ENCODE measurements at regions not wholly inside any gene's neighbourhood (a gene's known extent, or its start where the extent isn't known, plus 50 kb on each side); places are given as distances from the start of the nearest gene placed in this dataset.

GRCh38 chr10:107342711-107343110, 178.2 kb upstream of the SORCS1 start:
- H2AFZ ChIP-seq (ENCODE audit: low read depth, low read length, severe bottlenecking): no peak overlapping the region
- H3K79me2 ChIP-seq (ENCODE audit: insufficient read depth, low read length): no peaks in the 10 kb centered on the region
- no peak overlapping the region for H3K4me2 ChIP-seq (ENCODE audit: low read depth, low read length, poor library complexity, severe bottlenecking)
- no peaks in the 10 kb centered on the region for H3K36me3 ChIP-seq (ENCODE audit: low read length)
- no peak for TF ChIP-seq EZH2phosphoT487 (conservative IDR thresholded peaks at IDR 0.05; ENCODE audit: low read length)
- TF ChIP-seq CTCF (IDR thresholded peaks at IDR 0.05; ENCODE audit: insufficient read depth, low read length, poor library complexity, severe bottlenecking): no peak
- no peaks in the 10 kb centered on the region for H3K9me3 ChIP-seq (ENCODE audit: insufficient read depth, low read length)
- no peaks in the 10 kb centered on the region for H3F3A ChIP-seq (ENCODE audit: insufficient read depth)
- no peak overlapping the region for H3K27ac ChIP-seq (ENCODE audit: low read depth, low read length)
- no peaks in the 10 kb centered on the region for H4K20me1 ChIP-seq (ENCODE audit: low read depth, low read length)
- H3K27me3 ChIP-seq (ENCODE audit: low read length): no peaks in the 10 kb centered on the region
- no peak overlapping the region for H3K9ac ChIP-seq (ENCODE audit: low read length)
- no peak overlapping the region for H3K4me3 ChIP-seq (ENCODE audit: insufficient read depth, low read length, poor library complexity, severe bottlenecking)
- H3K9me2 ChIP-seq (replicated peaks; ENCODE audit: insufficient read depth, low read length): no peaks in the 10 kb centered on the region

- H3F3A ChIP-seq (ENCODE audit: insufficient read depth): no peaks in the 10 kb centered on the region
- no peak for TF ChIP-seq CTCF (IDR thresholded peaks at IDR 0.05; ENCODE audit: insufficient read depth, low read length, poor library complexity, severe bottlenecking)
- no peak for TF ChIP-seq EZH2phosphoT487 (conservative IDR thresholded peaks at IDR 0.05; ENCODE audit: low read length)
- no peaks in the 10 kb centered on the region for H3K9me2 ChIP-seq (replicated peaks; ENCODE audit: insufficient read depth, low read length)
- no peak overlapping the region for H2AFZ ChIP-seq (ENCODE audit: low read depth, low read length, severe bottlenecking)
- no peak overlapping the region for H3K4me2 ChIP-seq (ENCODE audit: low read depth, low read length, poor library complexity, severe bottlenecking)
- H3K27me3 ChIP-seq (ENCODE audit: low read length): no peaks in the 10 kb centered on the region
- H4K20me1 ChIP-seq (ENCODE audit: low read depth, low read length): no peaks in the 10 kb centered on the region
- H3K27ac ChIP-seq (ENCODE audit: low read depth, low read length): no peak overlapping the region
- H3K4me3 ChIP-seq (ENCODE audit: insufficient read depth, low read length, poor library complexity, severe bottlenecking): no peak overlapping the region
- no peaks in the 10 kb centered on the region for H3K9me3 ChIP-seq (ENCODE audit: insufficient read depth, low read length)
- H3K36me3 ChIP-seq (ENCODE audit: low read length): no peaks in the 10 kb centered on the region
- no peak overlapping the region for H3K9ac ChIP-seq (ENCODE audit: low read length)
- H3K79me2 ChIP-seq (ENCODE audit: insufficient read depth, low read length): no peaks in the 10 kb centered on the region
Observed at GRCh38 chr10:107341281-107341680, 176.8 kb upstream of the SORCS1 start.

- Histone ChIP-seq H3K4me3 (ENCODE audit: insufficient read depth, low read length, poor library complexity, severe bottlenecking) (no peak overlapping the region), H3K27ac (ENCODE audit: low read depth, low read length) (no peak overlapping the region), H4K20me1 (ENCODE audit: low read depth, low read length) (no peaks in the 10 kb centered on the region), H3K27me3 (ENCODE audit: low read length) (no peaks in the 10 kb centered on the region), H3K9ac (ENCODE audit: low read length) (no peak overlapping the region), H2AFZ (ENCODE audit: low read depth, low read length, severe bottlenecking) (no peak overlapping the region), H3K9me2 (replicated peaks; ENCODE audit: insufficient read depth, low read length) (no peaks in the 10 kb centered on the region), H3K36me3 (ENCODE audit: low read length) (no peaks in the 10 kb centered on the region), H3K9me3 (ENCODE audit: insufficient read depth, low read length) (no peaks in the 10 kb centered on the region), H3K79me2 (ENCODE audit: insufficient read depth, low read length) (no peaks in the 10 kb centered on the region), H3K4me2 (ENCODE audit: low read depth, low read length, poor library complexity, severe bottlenecking) (no peak overlapping the region), H3F3A (ENCODE audit: insufficient read depth) (no peaks in the 10 kb centered on the region)
- no peak for TF ChIP-seq EZH2phosphoT487 (conservative IDR thresholded peaks at IDR 0.05; ENCODE audit: low read length)
- TF ChIP-seq CTCF (IDR thresholded peaks at IDR 0.05; ENCODE audit: insufficient read depth, low read length, poor library complexity, severe bottlenecking): no peak
Observed at GRCh38 chr10:107340326-107340725, 175.8 kb upstream of the SORCS1 start.
